NCI-H2227 (cell line): ENCODE measurements at regions not wholly inside any gene's neighbourhood (a gene's known extent, or its start where the extent isn't known, plus 50 kb on each side); places are given as distances from the start of the nearest gene placed in this dataset.
"Not testable (repeated sequence)": the region's sequence is repeated elsewhere in the genome, so short reads cannot be mapped to it uniquely, and the experiment has no call there.

Experiments
- DNase-seq: peaks from one replicate; lab custom pipeline; 2025; ENCODE audit not compliant: unreplicated experiment; lab: John Stamatoyannopoulos, UW

GRCh38 chr2:111282162-111282561 lies 161.4 kb downstream of the BCL2L11 start:
- not testable (repeated sequence) for DNase-seq

DNA sequence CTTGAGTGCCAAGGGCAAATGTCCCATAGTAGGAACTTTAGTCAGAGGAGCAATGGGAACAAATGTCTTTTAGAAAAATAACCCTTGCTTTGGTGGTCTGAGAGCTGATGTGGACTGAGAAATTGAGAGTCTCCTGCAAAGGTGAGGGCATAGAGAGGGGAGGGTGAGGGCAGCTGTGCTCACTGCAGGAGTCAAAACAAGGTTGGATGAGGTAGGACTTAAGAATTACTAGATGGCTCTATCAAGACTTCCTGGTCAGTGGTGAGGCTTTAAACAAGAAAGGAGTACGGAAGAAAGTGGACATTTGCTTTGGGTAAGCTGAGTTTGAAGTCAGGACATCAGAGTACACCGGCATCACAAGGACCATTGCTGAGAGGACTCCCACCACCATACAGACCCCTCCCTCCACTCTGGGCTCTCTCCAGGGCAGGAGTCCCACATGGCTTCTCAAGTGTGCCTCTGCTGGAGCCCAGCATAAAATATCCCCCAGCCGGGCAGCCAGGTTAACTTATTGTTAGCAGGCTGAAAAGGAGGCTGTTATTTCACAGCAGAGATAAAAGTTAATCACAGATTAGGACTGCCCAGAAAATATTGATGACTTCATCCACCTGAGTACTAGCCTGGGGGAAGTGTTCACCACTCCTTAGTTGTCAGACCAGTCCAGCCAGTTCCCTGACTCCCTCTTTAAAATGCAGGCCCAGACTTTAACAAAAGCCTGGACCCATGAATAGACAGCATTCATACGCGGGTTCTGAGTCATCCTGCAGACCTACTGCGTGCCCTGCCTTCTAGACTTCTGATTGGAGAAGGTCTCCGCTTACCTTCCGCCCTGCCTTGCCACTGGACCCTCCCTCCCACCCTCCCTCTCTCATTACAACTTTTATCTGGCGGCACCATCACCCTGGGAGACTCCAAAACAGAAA lies 167.2 kb downstream of the BCL2L11 start:
- not testable (repeated sequence) for DNase-seq

GRCh38 chr2:111290370-111290769 lies 169.7 kb downstream of the BCL2L11 start:
- not testable (repeated sequence) for DNase-seq

GRCh38 chr2:111291566-111291965 lies 170.9 kb downstream of the BCL2L11 start:
- not testable (repeated sequence) for DNase-seq

GRCh38 chr2:111292232-111292968 lies 171.7 kb downstream of the BCL2L11 start:
- not testable (repeated sequence) for DNase-seq

GRCh38 chr2:111294699-111295098 lies 174.0 kb downstream of the BCL2L11 start:
- DNase-seq = not testable (repeated sequence)

DNA sequence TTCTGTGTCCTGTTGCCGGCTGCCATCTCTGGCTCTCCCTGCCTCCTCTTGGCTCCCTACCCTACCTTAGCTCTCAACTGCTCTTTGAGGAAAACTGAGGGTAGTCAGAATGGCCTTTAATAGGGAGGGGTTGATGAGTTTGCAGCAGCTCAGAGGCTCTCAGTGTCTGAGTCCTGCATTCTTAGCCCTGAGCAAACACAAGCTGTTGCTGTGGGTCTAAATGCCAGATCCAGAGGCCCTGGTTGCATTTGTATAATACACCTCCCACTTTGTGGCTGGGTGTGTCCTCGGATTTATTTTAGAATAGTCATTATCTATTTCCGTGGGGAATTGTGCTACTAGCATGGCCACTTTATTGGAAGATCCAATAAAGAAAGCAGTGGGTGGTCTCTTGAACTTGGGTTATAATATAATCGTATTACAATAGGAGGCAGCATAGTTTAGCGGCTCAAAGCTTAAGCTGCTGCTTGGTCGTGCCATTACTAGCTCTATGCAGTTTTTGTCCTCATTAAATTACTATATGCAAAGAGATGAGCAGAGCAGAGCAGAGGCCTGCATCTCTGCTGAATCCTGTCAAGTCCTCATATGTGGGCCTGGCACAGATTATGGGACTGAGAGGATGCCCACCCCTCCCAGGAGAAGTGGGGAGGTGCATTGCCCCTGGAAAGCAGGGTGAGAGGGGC lies 175.5 kb downstream of the BCL2L11 start:
- not testable (repeated sequence) for DNase-seq

DNA sequence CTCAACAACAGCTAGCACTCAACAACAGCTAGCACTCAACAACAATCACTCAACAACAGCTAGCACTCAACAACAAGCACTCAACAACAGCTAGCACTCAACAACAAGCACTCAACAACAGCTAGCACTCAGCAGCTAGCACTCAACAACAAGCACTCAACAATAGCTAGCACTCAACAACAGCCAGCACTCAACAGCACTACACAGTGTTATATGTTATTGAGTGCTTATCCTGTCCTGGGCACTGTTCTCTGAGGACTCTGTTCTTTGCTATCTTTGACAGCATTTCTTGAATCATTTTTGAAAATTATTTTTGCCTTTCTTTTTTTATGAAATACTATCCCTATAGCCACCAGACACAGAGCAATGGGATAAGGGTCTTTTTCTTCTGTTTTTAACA lies 176.4 kb downstream of the BCL2L11 start:
- DNase-seq = not testable (repeated sequence)

GRCh38 chr2:111298927-111299326 lies 178.2 kb downstream of the BCL2L11 start:
- not testable (repeated sequence) for DNase-seq

- not testable (repeated sequence) for DNase-seq
These were observed 178.9 kb downstream of the BCL2L11 start for GRCh38 chr2:111299635-111300034.

DNA sequence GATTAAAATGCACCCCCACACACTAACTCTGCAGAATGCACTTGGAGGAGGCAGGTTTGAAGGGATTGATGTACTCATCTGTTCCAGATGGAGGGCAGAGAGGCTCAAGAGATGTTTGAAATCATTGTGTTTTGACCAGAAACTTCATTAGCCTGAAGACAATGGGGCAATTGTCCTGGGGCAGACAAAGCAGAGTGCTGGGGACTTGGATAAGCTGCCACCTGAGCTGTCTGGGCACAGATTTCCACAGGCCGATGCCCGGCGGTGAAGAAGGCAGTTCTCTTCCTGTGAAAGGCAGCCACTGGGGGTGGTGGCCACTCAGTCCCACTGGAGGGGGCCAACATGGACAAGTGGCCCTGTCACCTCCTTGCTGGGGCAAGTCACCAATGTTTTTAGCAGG lies 181.0 kb downstream of the BCL2L11 start:
- not testable (repeated sequence) for DNase-seq

- not testable (repeated sequence) for DNase-seq
These were observed 181.9 kb downstream of the BCL2L11 start for GRCh38 chr2:111302397-111303218.

DNA sequence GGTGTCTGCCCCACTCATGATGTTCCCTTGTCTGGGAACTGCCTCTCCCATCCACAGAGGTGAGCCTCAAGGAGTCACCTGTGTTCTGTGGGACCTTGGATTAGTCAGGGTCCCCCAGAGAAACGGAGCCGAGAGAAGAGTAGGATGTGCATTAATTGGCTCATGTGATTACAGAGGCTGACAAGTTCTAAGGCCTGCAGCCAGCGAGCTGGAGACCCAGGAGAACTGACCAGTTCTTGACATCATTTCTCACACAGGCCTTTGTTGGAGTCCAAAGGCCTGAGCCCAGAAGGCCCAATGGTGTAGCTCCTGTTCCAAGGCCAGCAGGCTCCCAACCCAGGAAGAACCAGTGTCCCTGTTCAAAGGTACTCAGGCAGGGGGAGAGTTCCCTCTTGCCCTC lies 186.6 kb downstream of the BCL2L11 start:
- DNase-seq = not testable (repeated sequence)

GRCh38 chr2:111309231-111310075 lies 188.7 kb downstream of the BCL2L11 start:
- DNase-seq = not testable (repeated sequence)

GRCh38 chr2:111310395-111310794 lies 189.7 kb downstream of the BCL2L11 start:
- not testable (repeated sequence) for DNase-seq

DNA sequence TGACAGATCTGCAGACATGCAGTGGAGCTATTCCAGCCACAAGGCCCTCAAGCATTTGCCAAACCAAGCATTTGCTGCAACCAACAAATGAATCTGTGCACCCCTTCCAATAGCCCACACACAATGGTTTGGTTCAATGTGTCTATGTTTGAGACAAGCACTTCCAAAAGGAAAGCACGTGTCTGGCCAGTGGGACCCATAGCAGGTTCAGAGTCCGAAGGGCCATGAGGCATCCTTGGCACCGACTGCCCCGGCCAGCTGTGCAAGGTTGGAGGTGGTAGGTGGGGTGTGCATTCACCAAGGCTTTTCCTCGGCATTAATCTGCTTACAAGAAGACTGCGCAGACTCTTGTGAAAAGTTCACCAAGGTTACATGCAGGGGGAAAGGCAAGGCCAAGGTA lies 190.9 kb downstream of the BCL2L11 start:
- not testable (repeated sequence) for DNase-seq

- DNase-seq = not testable (repeated sequence)
These were observed 192.3 kb downstream of the BCL2L11 start for GRCh38 chr2:111312897-111313607.

DNA sequence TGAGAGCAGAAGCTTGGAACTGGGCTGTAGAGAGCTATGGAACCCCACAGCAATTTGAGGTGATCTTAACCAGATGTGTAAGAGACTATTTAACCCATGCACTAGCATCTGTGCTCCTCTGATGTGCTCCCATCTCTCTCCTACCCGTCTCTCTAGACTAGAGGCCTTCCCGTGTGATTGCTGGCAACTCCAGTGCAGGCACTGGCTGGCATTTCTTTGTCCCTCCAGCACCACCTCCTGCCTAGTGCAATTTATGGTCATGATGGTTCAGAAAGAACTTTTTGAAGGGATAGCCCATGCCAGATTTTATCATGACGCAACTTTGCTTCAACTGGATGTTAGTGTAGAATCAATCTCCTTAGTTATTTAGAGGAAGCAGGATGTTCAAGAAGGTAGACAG lies 193.0 kb downstream of the BCL2L11 start:
- DNase-seq = not testable (repeated sequence)
